H1 (cell line): ENCODE measurements at regions not wholly inside any gene's neighbourhood (a gene's known extent, or its start where the extent isn't known, plus 50 kb on each side); places are given as distances from the start of the nearest gene placed in this dataset.
"Not testable (repeated sequence)": the region's sequence is repeated elsewhere in the genome, so short reads cannot be mapped to it uniquely, and the experiment has no call there.

Experiments used
- CEBPB ChIP-seq: IDR thresholded peaks from 2 replicates; pipeline ENCODE4 v1.6.1; 2012; ENCODE audit warnings: low read depth, low read length
- CREB1 ChIP-seq: IDR thresholded peaks from 2 replicates; pipeline ENCODE4 v1.6.1; 2012; ENCODE audit warnings: inconsistent platforms
- EP300 ChIP-seq, 2 experiments: IDR thresholded peaks; 1 replicate in 1 of 2; 2 replicates in 1 of 2; pipeline ENCODE4 v1.6.1; 2011 to 2012; ENCODE audit warnings: low read depth in 2 of 2, low read length in 2 of 2, mild to moderate bottlenecking in 2 of 2, borderline replicate concordance in 1 of 2, inconsistent platforms in 1 of 2, moderate library complexity in 1 of 2
- HDAC6 ChIP-seq: IDR thresholded peaks from one replicate; pipeline ENCODE4 v1.7.1; 2012; ENCODE audit warnings: low read depth, mild to moderate bottlenecking, inconsistent platforms, low read length, moderate library complexity
- POU5F1 ChIP-seq: IDR thresholded peaks from 2 replicates; pipeline ENCODE4 v1.6.1; 2011; ENCODE audit warnings: low read depth, mild to moderate bottlenecking, low read length, moderate library complexity
- RAD21 ChIP-seq, 2 experiments: IDR thresholded peaks in 1 of 2; conservative IDR thresholded peaks in 1 of 2; 2 replicates each; pipeline ENCODE4 v1.6.1; 2011; ENCODE audit warnings: low read depth in 2 of 2, low read length in 2 of 2, improper control_type of control experiment in 1 of 2, inconsistent platforms in 1 of 2, mild to moderate bottlenecking in 1 of 2, moderate library complexity in 1 of 2
- RBBP5 ChIP-seq: IDR thresholded peaks from 2 replicates; pipeline ENCODE4 v1.7.1; 2012; ENCODE audit warnings: low read depth, mild to moderate bottlenecking, inconsistent platforms, low read length, moderate library complexity, borderline replicate concordance
- YY1 ChIP-seq: IDR thresholded peaks from 2 replicates; pipeline ENCODE4 v1.6.1; 2011; ENCODE audit warnings: low read depth, mild to moderate bottlenecking, low read length
- TF ChIP-seq, protein P1 (sequence below), 3 experiments: IDR thresholded peaks; 1 replicate in 2 of 3; 2 replicates in 1 of 3; pipeline versions ENCODE4 v1.5.1 to v1.6.1; 2011; ENCODE audit warnings: low read length in 3 of 3, mild to moderate bottlenecking in 3 of 3, inconsistent platforms in 2 of 3, low read depth in 1 of 3, moderate library complexity in 1 of 3; ENCODE audit not compliant: insufficient read depth in 1 of 3; ENCODE audit errors: control extremely low read depth in 1 of 3
- TF ChIP-seq, protein P2 (sequence below): IDR thresholded peaks from 2 replicates; pipeline ENCODE4 v1.6.1; 2012; ENCODE audit warnings: inconsistent platforms

DNA sequence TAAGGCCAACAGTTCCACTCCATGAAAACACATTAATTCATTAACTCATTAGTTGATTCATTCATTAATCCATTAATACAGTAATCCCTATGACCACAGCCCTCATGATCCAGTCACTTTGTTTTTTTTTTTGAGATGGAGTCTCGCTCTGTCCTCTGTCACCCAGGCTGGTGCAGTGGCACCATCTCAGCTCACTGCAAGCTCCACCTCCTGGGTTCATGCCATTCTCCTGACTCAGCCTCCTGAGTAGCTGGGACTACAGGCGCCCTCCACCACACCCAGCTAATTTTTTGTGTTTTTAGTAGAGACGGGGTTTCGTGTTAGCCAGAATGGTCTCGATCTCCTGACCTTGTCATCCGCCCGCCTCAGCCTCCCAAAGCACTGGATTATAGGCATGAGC, 1473.4 kb upstream of the SEL1L start:
- not testable (repeated sequence) for TF ChIP-seq EP300 (IDR thresholded peaks at IDR 0.05; ENCODE audit: borderline replicate concordance in 1 of 2, low read depth in 2 of 2, low read length in 2 of 2); HDAC6; CREB1; CEBPB; RBBP5; POU5F1; YY1; RAD21 (IDR thresholded peaks at IDR 0.05 in 1 of 2, conservative IDR thresholded peaks at IDR 0.05 in 1 of 2; ENCODE audit: low read depth in 2 of 2, low read length in 2 of 2)
- TF ChIP-seq, protein P1, sequence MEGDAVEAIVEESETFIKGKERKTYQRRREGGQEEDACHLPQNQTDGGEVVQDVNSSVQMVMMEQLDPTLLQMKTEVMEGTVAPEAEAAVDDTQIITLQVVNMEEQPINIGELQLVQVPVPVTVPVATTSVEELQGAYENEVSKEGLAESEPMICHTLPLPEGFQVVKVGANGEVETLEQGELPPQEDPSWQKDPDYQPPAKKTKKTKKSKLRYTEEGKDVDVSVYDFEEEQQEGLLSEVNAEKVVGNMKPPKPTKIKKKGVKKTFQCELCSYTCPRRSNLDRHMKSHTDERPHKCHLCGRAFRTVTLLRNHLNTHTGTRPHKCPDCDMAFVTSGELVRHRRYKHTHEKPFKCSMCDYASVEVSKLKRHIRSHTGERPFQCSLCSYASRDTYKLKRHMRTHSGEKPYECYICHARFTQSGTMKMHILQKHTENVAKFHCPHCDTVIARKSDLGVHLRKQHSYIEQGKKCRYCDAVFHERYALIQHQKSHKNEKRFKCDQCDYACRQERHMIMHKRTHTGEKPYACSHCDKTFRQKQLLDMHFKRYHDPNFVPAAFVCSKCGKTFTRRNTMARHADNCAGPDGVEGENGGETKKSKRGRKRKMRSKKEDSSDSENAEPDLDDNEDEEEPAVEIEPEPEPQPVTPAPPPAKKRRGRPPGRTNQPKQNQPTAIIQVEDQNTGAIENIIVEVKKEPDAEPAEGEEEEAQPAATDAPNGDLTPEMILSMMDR (IDR thresholded peaks at IDR 0.05; ENCODE audit: control extremely low read depth in 1 of 3, insufficient read depth in 1 of 3, low read depth in 1 of 3, low read length in 3 of 3) = not testable (repeated sequence)
- TF ChIP-seq, protein P2, sequence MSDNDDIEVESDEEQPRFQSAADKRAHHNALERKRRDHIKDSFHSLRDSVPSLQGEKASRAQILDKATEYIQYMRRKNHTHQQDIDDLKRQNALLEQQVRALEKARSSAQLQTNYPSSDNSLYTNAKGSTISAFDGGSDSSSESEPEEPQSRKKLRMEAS = not testable (repeated sequence)
